ENCODE measurements at regions not wholly inside any gene's neighbourhood (a gene's known extent, or its start where the extent isn't known, plus 50 kb on each side); places are given as distances from the start of the nearest gene placed in this dataset.

GRCh38 chr6:115668211-115668610 lies 392.5 kb downstream of the FRK start:
- no peak for TF ChIP-seq CTCF (IDR thresholded peaks at IDR 0.05)
- no peak for TF ChIP-seq ESRRA (IDR thresholded peaks at IDR 0.05; ENCODE audit: borderline replicate concordance, low read length)
- no peak for TF ChIP-seq NR3C1 (IDR thresholded peaks at IDR 0.05)
- no peak for TF ChIP-seq USF2 (IDR thresholded peaks at IDR 0.05)
- TF ChIP-seq RCOR1 (IDR thresholded peaks at IDR 0.05; ENCODE audit: low read depth, low read length) = no peak
- TF ChIP-seq ZFP36 (IDR thresholded peaks at IDR 0.05; ENCODE audit: borderline replicate concordance, partially characterized antibody) = no peak
- TF ChIP-seq, protein P1, sequence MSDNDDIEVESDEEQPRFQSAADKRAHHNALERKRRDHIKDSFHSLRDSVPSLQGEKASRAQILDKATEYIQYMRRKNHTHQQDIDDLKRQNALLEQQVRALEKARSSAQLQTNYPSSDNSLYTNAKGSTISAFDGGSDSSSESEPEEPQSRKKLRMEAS (IDR thresholded peaks at IDR 0.05) = no peak
- no peak for TF ChIP-seq GATA3 (IDR thresholded peaks at IDR 0.05; ENCODE audit: borderline replicate concordance)
- TF ChIP-seq POLR2A (IDR thresholded peaks at IDR 0.05; ENCODE audit: low read length) = no peak
- no peak for TF ChIP-seq RAD21 (conservative IDR thresholded peaks at IDR 0.05 in 1 of 2, IDR thresholded peaks at IDR 0.05 in 1 of 2)
